ENCODE measurements at regions not wholly inside any gene's neighbourhood (a gene's known extent, or its start where the extent isn't known, plus 50 kb on each side); places are given as distances from the start of the nearest gene placed in this dataset.

DNA sequence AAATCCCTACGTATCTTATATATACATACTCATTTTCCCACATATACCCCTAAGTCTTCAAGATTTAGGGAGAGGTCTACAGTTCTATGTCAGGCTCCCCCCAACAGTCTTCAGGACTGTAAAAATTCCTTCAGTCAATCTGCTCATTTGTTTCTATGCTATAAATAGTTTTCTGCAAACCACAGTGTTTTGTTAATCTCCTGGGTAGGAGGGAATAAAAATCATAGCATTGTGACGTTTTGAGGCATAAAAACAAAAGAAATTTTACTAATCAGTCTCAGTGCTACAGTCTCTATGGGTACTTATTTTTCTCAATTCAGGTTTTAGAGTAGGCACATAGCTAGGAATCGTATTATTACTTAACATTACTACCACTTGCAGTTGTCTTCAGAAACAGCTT, 552.8 kb upstream of the LRRC4C start:
- TF ChIP-seq, protein P1, sequence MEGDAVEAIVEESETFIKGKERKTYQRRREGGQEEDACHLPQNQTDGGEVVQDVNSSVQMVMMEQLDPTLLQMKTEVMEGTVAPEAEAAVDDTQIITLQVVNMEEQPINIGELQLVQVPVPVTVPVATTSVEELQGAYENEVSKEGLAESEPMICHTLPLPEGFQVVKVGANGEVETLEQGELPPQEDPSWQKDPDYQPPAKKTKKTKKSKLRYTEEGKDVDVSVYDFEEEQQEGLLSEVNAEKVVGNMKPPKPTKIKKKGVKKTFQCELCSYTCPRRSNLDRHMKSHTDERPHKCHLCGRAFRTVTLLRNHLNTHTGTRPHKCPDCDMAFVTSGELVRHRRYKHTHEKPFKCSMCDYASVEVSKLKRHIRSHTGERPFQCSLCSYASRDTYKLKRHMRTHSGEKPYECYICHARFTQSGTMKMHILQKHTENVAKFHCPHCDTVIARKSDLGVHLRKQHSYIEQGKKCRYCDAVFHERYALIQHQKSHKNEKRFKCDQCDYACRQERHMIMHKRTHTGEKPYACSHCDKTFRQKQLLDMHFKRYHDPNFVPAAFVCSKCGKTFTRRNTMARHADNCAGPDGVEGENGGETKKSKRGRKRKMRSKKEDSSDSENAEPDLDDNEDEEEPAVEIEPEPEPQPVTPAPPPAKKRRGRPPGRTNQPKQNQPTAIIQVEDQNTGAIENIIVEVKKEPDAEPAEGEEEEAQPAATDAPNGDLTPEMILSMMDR (IDR thresholded peaks at IDR 0.05), result no peak
- no peaks in the 10 kb centered on the region for H3K36me3 ChIP-seq
- no peaks in the 10 kb centered on the region for H3K4me1 ChIP-seq
- H3K4me3 ChIP-seq, result no peak overlapping the region
- DNase-seq (ENCODE audit: low spot score), result no peak
- H3K27ac ChIP-seq, result no peak overlapping the region
- no peaks in the 10 kb centered on the region for H3K27me3 ChIP-seq
- no peaks in the 10 kb centered on the region for H3K9me3 ChIP-seq

DNA sequence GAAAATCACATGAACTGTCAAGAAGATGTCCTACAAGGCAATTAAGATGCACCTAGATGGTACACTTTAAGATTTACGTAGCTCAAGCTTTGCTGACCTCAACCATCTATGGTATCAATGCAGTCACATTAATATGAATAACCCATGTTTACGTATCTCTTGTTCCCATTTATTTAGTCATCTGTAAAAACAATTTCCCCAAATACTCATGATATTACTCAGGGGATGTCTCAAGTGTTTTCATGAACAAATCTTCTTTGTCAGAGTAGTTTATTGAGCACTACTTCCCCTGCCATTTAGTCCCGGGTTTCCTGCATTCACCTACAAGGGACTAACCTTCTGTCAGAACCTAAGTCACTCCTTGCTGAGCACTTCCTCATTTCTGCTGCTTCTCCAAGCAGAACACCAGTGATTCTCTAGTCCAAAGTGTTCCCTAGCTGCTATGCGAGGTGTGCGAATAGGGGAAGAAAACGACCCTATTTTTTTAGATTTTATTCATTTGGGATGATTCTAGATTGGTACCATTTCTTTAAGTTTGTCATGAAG, 554.3 kb upstream of the LRRC4C start:
- H3K9me3 ChIP-seq, result no peaks in the 10 kb centered on the region
- no peak overlapping the region for H3K27ac ChIP-seq
- TF ChIP-seq, protein P1 (IDR thresholded peaks at IDR 0.05), result no peak
- no peaks in the 10 kb centered on the region for H3K4me1 ChIP-seq
- no peaks in the 10 kb centered on the region for H3K27me3 ChIP-seq
- H3K4me3 ChIP-seq, result no peak overlapping the region
- H3K36me3 ChIP-seq, result no peaks in the 10 kb centered on the region
- DNase-seq (ENCODE audit: low spot score), result no peak

DNA sequence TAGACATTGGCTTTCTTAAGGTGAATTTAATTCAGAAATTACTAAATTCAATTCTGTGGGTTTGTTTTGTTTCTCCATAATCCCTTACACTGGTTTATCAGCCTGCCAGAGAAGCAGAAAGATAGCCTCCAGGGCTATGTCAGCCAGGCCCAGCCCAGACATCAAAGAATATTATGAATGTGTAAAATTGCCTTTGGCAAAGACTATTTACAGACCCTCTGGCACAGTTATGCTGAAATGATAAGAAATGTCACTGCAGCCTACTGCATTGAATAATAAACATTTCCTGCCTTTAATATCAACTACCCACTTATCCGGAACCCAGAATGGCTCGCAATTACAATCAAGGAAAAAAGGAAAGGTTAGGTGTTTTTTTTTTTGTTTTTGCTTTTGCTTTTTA, 562.5 kb upstream of the LRRC4C start:
- DNase-seq (ENCODE audit: low spot score), result no peak
- H3K27me3 ChIP-seq, result no peaks in the 10 kb centered on the region
- no peak overlapping the region for H3K4me3 ChIP-seq
- TF ChIP-seq, protein P1 (IDR thresholded peaks at IDR 0.05), result no peak
- no peaks in the 10 kb centered on the region for H3K36me3 ChIP-seq
- no peaks in the 10 kb centered on the region for H3K4me1 ChIP-seq
- H3K27ac ChIP-seq, result no peak overlapping the region
- H3K9me3 ChIP-seq, result no peaks in the 10 kb centered on the region

DNA sequence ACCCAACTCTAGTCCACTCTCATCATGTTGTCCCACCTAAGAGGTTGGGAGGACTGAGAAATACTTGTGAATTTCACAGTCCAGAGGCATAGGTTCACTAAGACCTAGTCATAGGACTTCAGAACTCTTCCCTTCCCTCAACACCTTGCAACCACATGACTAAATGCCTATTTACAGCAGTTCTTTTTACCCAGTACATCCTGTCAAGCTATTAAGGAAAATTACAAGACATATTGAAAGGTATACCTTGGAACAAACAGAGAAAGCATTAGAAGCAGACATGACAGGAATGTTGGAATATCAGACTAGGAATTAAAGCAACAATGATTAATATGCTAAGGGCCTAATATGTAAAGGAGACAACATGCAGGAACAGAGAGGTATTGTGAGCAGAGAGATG, 563.8 kb upstream of the LRRC4C start:
- TF ChIP-seq, protein P1 (IDR thresholded peaks at IDR 0.05), result no peak
- Histone ChIP-seq H3K36me3 (no peaks in the 10 kb centered on the region), H3K27ac (no peak overlapping the region)

DNA sequence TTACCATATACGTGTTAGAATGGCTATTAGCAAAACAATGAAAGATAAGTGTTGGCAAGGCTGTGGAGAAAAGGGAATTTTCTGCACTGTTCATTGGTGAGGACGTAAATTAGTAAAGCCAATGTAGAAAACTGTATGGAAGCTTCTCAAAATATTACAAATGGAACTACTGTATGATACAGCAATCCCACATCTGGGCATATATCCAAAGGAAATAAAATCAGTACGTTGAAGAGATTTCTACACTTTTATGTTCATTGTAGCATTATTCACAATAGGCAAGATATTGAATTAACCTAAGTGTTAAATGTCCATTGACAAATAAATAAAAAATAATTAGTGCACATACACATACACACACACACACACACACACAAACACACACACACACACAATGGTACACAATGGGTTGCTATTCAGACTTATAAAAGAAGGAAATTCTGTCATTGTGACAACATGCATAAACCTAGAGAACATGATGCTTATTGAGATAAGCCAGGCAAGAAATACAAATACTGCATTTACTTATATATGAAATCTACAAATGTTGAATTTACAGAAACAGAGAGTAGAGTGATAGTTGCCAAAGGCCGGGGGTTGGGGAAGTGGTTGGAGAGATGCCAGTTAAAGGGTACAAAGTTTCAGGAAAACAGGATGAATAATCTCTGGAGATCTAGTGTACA, 565.8 kb upstream of the LRRC4C start:
- H3K9me3 ChIP-seq, result no peaks in the 10 kb centered on the region
- no peaks in the 10 kb centered on the region for H3K27me3 ChIP-seq
- no peak overlapping the region for H3K27ac ChIP-seq
- TF ChIP-seq, protein P1 (IDR thresholded peaks at IDR 0.05), result no peak
- no peaks in the 10 kb centered on the region for H3K4me1 ChIP-seq
- no peak overlapping the region for H3K4me3 ChIP-seq
- H3K36me3 ChIP-seq, result no peaks in the 10 kb centered on the region
- no peak for DNase-seq (ENCODE audit: low spot score)

More for the DNA sequence above, 563.8 kb upstream of the LRRC4C start:
- no peak for DNase-seq (ENCODE audit: low spot score)
- H3K4me1 ChIP-seq, result no peaks in the 10 kb centered on the region
- no peaks in the 10 kb centered on the region for H3K27me3 ChIP-seq
- no peak overlapping the region for H3K4me3 ChIP-seq
- no peaks in the 10 kb centered on the region for H3K9me3 ChIP-seq

DNA sequence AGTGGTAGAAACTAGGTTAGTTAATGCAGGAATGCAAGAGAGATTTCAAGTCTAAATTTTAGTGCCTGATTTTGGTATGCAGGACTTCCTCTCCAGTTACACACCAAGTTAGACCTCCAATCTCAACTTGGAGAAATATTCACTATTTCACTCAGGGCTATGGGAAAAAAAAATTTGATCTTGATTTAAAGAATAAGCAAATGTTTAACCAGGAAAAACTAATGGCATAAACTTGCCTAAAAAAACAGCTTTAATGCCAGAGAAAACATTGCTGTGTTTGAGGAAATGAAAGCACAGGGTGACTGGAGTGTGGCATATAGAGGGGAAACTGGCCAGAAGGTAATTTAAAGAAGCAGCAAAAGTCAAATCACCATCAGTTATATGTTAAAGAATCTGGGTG, 575.4 kb upstream of the LRRC4C start:
- Histone ChIP-seq H3K4me3 (no peak overlapping the region), H3K36me3 (no peaks in the 10 kb centered on the region), H3K4me1 (no peaks in the 10 kb centered on the region), H3K27me3 (no peaks in the 10 kb centered on the region), H3K27ac (no peak overlapping the region), H3K9me3 (no peaks in the 10 kb centered on the region)
- TF ChIP-seq, protein P1 (IDR thresholded peaks at IDR 0.05), result no peak
- DNase-seq (ENCODE audit: low spot score), result no peak
